ENCODE measurements at regions not wholly inside any gene's neighbourhood (a gene's known extent, or its start where the extent isn't known, plus 50 kb on each side); places are given as distances from the start of the nearest gene placed in this dataset.

DNA sequence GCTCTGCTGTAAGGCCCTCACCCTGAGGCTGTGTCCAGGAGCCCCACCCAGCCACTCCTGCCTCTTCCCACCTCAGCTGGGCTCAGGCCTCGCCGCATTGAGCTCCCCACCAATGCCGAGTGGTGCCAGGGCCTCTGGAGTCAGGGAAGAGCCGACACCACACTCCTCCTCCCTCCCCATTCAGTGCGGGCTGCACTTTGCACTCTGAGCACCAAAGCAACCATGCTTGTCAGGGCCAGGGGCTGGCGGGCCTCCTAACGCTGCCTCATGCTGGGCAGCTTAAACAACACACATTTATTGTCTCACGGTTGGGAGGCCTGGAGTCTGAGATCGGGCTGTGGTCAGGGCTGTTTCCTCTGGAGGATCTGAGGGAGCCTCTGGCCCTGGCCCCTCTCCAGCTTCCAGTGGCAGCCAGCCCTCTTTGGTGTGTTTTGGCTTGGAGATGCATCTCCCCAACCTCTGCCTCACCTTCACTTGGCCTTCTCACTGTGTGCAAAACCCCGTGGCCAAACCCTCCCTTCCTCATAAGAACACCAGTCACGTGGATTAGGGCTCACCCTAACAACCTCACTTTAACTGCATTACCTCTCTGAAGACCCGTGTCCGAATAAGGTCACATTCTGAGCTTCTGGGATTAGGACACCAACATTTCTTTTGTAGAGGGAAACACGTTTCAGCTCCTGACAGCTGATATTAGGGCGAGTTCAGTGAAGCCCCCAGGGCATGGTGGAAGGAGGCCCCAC lies 157.8 kb downstream of the MED10 start:
- TF ChIP-seq EP300 (IDR thresholded peaks at IDR 0.05): no peak
- TF ChIP-seq POLR2AphosphoS5 (IDR thresholded peaks at IDR 0.05): no peak
- no peak for TF ChIP-seq POLR2A (IDR thresholded peaks at IDR 0.05)
- TF ChIP-seq, protein P1, sequence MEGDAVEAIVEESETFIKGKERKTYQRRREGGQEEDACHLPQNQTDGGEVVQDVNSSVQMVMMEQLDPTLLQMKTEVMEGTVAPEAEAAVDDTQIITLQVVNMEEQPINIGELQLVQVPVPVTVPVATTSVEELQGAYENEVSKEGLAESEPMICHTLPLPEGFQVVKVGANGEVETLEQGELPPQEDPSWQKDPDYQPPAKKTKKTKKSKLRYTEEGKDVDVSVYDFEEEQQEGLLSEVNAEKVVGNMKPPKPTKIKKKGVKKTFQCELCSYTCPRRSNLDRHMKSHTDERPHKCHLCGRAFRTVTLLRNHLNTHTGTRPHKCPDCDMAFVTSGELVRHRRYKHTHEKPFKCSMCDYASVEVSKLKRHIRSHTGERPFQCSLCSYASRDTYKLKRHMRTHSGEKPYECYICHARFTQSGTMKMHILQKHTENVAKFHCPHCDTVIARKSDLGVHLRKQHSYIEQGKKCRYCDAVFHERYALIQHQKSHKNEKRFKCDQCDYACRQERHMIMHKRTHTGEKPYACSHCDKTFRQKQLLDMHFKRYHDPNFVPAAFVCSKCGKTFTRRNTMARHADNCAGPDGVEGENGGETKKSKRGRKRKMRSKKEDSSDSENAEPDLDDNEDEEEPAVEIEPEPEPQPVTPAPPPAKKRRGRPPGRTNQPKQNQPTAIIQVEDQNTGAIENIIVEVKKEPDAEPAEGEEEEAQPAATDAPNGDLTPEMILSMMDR (IDR thresholded peaks at IDR 0.05): no peak
- Histone ChIP-seq H3K4me3 (no peak overlapping the region), H3K9me3 (no peaks in the 10 kb centered on the region), H3K4me1 (no peaks in the 10 kb centered on the region), H3K27ac (no peak overlapping the region), H3K36me3 (no peaks in the 10 kb centered on the region), H3K27me3 (no peaks in the 10 kb centered on the region)
- no peak for DNase-seq
- intact Hi-C loops (cut with DNase I): no loop called here
- WGBS, 2 donors: 35 to 53% methylated on average over 15 of the region's 15 CpGs

GRCh38 chr5:6218517-6218916 lies 159.8 kb downstream of the MED10 start:
- no peak for DNase-seq
- Histone ChIP-seq H3K27me3 (no peaks in the 10 kb centered on the region), H3K4me1 (no peaks in the 10 kb centered on the region), H3K9me3 (no peaks in the 10 kb centered on the region), H3K36me3 (no peaks in the 10 kb centered on the region), H3K27ac (no peak overlapping the region), H3K4me3 (no peak overlapping the region)
- TF ChIP-seq POLR2AphosphoS5 (IDR thresholded peaks at IDR 0.05): no peak
- TF ChIP-seq EP300 (IDR thresholded peaks at IDR 0.05): no peak
- TF ChIP-seq POLR2A (IDR thresholded peaks at IDR 0.05): no peak
- TF ChIP-seq, protein P1 (IDR thresholded peaks at IDR 0.05): no peak
- 61 to 69% methylated on average over 6 of the region's 6 CpGs for WGBS, 2 donors
- intact Hi-C loops (cut with DNase I): no loop called here

DNA sequence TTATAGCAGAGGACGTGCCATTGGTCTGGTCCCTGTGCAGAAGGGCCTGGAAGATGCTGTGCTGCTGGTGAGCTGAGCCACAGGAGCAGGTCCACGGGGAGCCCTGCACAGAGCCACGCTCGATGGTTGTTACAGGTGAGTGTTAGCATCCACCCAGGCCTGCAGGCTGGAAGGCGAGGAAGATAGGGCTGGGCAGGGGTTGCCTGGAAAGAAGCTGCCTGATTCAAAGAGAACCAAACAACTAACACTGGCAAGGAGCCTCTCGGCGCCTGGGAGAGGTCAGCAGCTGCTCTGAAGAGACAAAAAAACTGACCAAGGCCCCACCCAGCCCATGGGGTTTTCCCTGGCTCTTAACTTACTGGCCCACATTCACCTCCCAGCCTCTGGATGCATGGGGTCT lies 160.2 kb downstream of the MED10 start:
- no peak overlapping the region for H3K4me3 ChIP-seq
- H3K27me3 ChIP-seq: no peaks in the 10 kb centered on the region
- no peaks in the 10 kb centered on the region for H3K36me3 ChIP-seq
- TF ChIP-seq EP300 (IDR thresholded peaks at IDR 0.05): no peak
- TF ChIP-seq, protein P1 (IDR thresholded peaks at IDR 0.05): no peak
- TF ChIP-seq POLR2A (IDR thresholded peaks at IDR 0.05): no peak
- TF ChIP-seq POLR2AphosphoS5 (IDR thresholded peaks at IDR 0.05): no peak
- 89 to 92% methylated on average over 7 of the region's 7 CpGs for WGBS, 2 donors
- intact Hi-C loops (cut with DNase I): no loop called here
- H3K9me3 ChIP-seq: no peaks in the 10 kb centered on the region
- H3K27ac ChIP-seq: no peak overlapping the region
- DNase-seq: no peak
- H3K4me1 ChIP-seq: no peaks in the 10 kb centered on the region

GRCh38 chr5:6216471-6217075 lies 161.8 kb downstream of the MED10 start:
- WGBS, 2 donors: 89 to 90% methylated on average over 9 of the region's 9 CpGs
- no peaks in the 10 kb centered on the region for H3K4me1 ChIP-seq
- no peaks in the 10 kb centered on the region for H3K9me3 ChIP-seq
- H3K27ac ChIP-seq: no peak overlapping the region
- no peak for DNase-seq
- H3K4me3 ChIP-seq: no peak overlapping the region
- TF ChIP-seq, protein P1 (IDR thresholded peaks at IDR 0.05): no peak
- no peak for TF ChIP-seq EP300 (IDR thresholded peaks at IDR 0.05)
- no peak for TF ChIP-seq POLR2AphosphoS5 (IDR thresholded peaks at IDR 0.05)
- no peak for TF ChIP-seq POLR2A (IDR thresholded peaks at IDR 0.05)
- intact Hi-C loops (cut with DNase I): no loop called here
- no peaks in the 10 kb centered on the region for H3K36me3 ChIP-seq
- H3K27me3 ChIP-seq: no peaks in the 10 kb centered on the region

Measured in sigmoid colon (tissue), 6 donors.